Mammary epithelial cell (primary cell): ENCODE measurements at regions not wholly inside any gene's neighbourhood (a gene's known extent, or its start where the extent isn't known, plus 50 kb on each side); places are given as distances from the start of the nearest gene placed in this dataset.

ENCODE experiments used
- EZH2 ChIP-seq: IDR thresholded peaks from 2 replicates; pipeline ENCODE4 v1.6.1; 2012; ENCODE audit warnings: low read length, inconsistent platforms, borderline replicate concordance
- TF ChIP-seq, protein P1 (sequence below), 2 donors: IDR thresholded peaks in 1 of 2; conservative IDR thresholded peaks in 1 of 2; 2 replicates each; pipeline ENCODE4 v1.5.1; 2011 to 2012; ENCODE audit warnings: inconsistent platforms in 2 of 2, low read length in 2 of 2, mild to moderate bottlenecking in 2 of 2, control low read depth in 1 of 2, low read depth in 1 of 2; ENCODE audit not compliant: insufficient read depth in 1 of 2; ENCODE audit errors: extremely low read depth in 1 of 2

DNA sequence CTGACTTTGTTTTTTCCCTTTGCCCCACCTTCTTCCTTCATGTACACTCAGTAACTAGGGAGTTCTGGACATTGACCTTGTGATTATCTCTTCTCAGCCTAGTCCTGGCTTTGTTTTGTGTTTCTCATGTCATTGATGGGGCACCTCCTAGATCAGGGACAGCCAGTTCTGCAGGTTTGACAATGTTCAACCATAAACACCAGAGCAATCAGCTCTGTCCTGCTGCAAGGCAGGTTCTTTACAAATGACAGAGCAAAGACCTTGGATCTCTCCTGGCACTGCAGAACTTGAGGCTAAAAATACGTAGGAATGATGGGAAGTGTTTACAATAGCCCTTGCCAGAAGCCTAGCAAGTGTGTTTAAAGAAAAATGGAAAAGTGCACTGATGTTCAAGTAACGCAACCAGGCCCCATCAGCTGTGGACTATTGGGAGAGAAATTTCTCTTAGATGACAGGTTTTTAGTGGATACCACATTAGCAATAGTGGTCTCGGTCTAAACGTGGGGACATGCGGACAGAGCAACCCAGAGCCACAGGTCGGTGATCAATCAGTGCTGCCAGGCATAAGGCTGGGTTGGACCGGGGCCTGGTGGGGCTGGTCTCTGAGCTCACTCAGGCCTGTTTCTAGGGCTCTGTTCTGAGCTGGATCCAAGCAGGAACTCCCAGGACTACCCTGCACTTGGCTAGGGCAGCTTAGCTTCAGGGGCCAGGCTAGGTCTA, 76.8 kb downstream of the SOWAHC start:
- TF ChIP-seq, protein P1, sequence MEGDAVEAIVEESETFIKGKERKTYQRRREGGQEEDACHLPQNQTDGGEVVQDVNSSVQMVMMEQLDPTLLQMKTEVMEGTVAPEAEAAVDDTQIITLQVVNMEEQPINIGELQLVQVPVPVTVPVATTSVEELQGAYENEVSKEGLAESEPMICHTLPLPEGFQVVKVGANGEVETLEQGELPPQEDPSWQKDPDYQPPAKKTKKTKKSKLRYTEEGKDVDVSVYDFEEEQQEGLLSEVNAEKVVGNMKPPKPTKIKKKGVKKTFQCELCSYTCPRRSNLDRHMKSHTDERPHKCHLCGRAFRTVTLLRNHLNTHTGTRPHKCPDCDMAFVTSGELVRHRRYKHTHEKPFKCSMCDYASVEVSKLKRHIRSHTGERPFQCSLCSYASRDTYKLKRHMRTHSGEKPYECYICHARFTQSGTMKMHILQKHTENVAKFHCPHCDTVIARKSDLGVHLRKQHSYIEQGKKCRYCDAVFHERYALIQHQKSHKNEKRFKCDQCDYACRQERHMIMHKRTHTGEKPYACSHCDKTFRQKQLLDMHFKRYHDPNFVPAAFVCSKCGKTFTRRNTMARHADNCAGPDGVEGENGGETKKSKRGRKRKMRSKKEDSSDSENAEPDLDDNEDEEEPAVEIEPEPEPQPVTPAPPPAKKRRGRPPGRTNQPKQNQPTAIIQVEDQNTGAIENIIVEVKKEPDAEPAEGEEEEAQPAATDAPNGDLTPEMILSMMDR (conservative IDR thresholded peaks at IDR 0.05 in 1 of 2, IDR thresholded peaks at IDR 0.05 in 1 of 2; ENCODE audit: extremely low read depth in 1 of 2, insufficient read depth in 1 of 2, low read depth in 1 of 2, low read length in 2 of 2): no peak
- no peak for TF ChIP-seq EZH2
